ENCODE measurements at regions not wholly inside any gene's neighbourhood (a gene's known extent, or its start where the extent isn't known, plus 50 kb on each side); places are given as distances from the start of the nearest gene placed in this dataset.

DNA sequence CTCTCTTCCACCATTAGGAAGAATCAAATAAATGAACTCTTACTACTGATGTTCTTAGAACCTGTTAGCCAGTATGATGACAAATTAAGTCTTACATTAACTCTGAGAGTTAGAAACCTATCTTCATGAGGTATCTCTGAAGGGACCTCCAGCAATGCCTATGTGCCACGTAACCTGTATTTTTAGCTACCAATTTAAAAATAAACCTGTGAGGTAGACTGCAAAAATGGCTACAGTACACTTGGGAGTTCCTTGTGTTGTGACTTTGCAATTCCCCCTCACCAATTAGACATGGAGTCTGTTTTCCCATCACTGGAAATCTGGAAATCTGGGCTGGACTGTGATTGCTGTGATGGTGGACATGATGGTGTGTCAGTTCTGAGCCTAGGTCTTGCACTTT, 143.7 kb upstream of the MPHOSPH6 start:
- Histone ChIP-seq H3K27ac (ENCODE audit: extremely low read depth, low read depth, low read length) (no peak overlapping the region), H3K36me3 (ENCODE audit: control insufficient read depth, insufficient read depth, low read length) (no peaks in the 10 kb centered on the region), H3K9ac (ENCODE audit: insufficient read depth in 1 of 2, low read depth in 2 of 2, low read length in 2 of 2) (no peak overlapping the region), H3K79me2 (ENCODE audit: control insufficient read depth, insufficient read depth, low read length) (no peaks in the 10 kb centered on the region), H3K4me1 (replicated peaks in 1 of 2; ENCODE audit: control insufficient read depth in 2 of 2, insufficient read depth in 2 of 2, low read length in 2 of 2) (no peaks in the 10 kb centered on the region), H3K9me1 (ENCODE audit: control insufficient read depth, insufficient read depth, low read length) (no peaks in the 10 kb centered on the region), H3K4me3 (no peak overlapping the region), H3K27me3 (ENCODE audit: control insufficient read depth in 2 of 2, insufficient read depth in 2 of 2, low read length in 2 of 2) (no peaks in the 10 kb centered on the region), H3K9me3 (replicated peaks; ENCODE audit: control insufficient read depth, insufficient read depth, low read depth, low read length) (no peaks in the 10 kb centered on the region), H2AFZ (ENCODE audit: low read depth, low read length) (no peak overlapping the region), H3K4me2 (ENCODE audit: insufficient read depth, low read length) (no peak overlapping the region), H4K20me1 (replicated peaks; ENCODE audit: control insufficient read depth, insufficient read depth, low read length) (no peaks in the 10 kb centered on the region)
- intact Hi-C loops (cut with micrococcal nuclease) = no loop called here
- ATAC-seq (no peak), FAIRE-seq (no peak), DNase-seq (ENCODE audit: extremely low read depth in 1 of 4, low spot score in 3 of 4) (no peak)
- CTCF ChIA-PET (ENCODE audit: low intra/inter-chr PET ratio) = no interaction called here
- 0% methylated on average over 1 of the region's 1 CpG for WGBS (ENCODE audit: insufficient coverage, low coverage, missing lambda C conversion rate)
- no TSS peak for BruUV-seq (replicated peaks)
- in situ Hi-C loops (cut with MboI) = no loop called here
- POLR2A ChIA-PET = no interaction called here
- no peak for TF ChIP-seq SMARCE1 (IDR thresholded peaks at IDR 0.05)
- TF ChIP-seq, protein P1, sequence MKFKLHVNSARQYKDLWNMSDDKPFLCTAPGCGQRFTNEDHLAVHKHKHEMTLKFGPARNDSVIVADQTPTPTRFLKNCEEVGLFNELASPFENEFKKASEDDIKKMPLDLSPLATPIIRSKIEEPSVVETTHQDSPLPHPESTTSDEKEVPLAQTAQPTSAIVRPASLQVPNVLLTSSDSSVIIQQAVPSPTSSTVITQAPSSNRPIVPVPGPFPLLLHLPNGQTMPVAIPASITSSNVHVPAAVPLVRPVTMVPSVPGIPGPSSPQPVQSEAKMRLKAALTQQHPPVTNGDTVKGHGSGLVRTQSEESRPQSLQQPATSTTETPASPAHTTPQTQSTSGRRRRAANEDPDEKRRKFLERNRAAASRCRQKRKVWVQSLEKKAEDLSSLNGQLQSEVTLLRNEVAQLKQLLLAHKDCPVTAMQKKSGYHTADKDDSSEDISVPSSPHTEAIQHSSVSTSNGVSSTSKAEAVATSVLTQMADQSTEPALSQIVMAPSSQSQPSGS (CRISPR knock-in tag; IDR thresholded peaks at IDR 0.05) = no peak
- TF ChIP-seq ZNF354B (CRISPR knock-in tag; IDR thresholded peaks at IDR 0.05) = no peak
- no peak for TF ChIP-seq TEAD2 (tag; IDR thresholded peaks at IDR 0.05)
- TF ChIP-seq, protein P2, sequence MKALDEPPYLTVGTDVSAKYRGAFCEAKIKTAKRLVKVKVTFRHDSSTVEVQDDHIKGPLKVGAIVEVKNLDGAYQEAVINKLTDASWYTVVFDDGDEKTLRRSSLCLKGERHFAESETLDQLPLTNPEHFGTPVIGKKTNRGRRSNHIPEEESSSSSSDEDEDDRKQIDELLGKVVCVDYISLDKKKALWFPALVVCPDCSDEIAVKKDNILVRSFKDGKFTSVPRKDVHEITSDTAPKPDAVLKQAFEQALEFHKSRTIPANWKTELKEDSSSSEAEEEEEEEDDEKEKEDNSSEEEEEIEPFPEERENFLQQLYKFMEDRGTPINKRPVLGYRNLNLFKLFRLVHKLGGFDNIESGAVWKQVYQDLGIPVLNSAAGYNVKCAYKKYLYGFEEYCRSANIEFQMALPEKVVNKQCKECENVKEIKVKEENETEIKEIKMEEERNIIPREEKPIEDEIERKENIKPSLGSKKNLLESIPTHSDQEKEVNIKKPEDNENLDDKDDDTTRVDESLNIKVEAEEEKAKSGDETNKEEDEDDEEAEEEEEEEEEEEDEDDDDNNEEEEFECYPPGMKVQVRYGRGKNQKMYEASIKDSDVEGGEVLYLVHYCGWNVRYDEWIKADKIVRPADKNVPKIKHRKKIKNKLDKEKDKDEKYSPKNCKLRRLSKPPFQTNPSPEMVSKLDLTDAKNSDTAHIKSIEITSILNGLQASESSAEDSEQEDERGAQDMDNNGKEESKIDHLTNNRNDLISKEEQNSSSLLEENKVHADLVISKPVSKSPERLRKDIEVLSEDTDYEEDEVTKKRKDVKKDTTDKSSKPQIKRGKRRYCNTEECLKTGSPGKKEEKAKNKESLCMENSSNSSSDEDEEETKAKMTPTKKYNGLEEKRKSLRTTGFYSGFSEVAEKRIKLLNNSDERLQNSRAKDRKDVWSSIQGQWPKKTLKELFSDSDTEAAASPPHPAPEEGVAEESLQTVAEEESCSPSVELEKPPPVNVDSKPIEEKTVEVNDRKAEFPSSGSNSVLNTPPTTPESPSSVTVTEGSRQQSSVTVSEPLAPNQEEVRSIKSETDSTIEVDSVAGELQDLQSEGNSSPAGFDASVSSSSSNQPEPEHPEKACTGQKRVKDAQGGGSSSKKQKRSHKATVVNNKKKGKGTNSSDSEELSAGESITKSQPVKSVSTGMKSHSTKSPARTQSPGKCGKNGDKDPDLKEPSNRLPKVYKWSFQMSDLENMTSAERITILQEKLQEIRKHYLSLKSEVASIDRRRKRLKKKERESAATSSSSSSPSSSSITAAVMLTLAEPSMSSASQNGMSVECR (CRISPR knock-in tag; IDR thresholded peaks at IDR 0.05) = no peak
- TF ChIP-seq NFYB (IDR thresholded peaks at IDR 0.05; ENCODE audit: extremely low read depth, insufficient read length) = no peak
- TF ChIP-seq TCF7 (IDR thresholded peaks at IDR 0.05; ENCODE audit: borderline replicate concordance) = no peak
- no peak for TF ChIP-seq CBX1 (IDR thresholded peaks at IDR 0.05; ENCODE audit: low read depth)
- TF ChIP-seq, protein P3, sequence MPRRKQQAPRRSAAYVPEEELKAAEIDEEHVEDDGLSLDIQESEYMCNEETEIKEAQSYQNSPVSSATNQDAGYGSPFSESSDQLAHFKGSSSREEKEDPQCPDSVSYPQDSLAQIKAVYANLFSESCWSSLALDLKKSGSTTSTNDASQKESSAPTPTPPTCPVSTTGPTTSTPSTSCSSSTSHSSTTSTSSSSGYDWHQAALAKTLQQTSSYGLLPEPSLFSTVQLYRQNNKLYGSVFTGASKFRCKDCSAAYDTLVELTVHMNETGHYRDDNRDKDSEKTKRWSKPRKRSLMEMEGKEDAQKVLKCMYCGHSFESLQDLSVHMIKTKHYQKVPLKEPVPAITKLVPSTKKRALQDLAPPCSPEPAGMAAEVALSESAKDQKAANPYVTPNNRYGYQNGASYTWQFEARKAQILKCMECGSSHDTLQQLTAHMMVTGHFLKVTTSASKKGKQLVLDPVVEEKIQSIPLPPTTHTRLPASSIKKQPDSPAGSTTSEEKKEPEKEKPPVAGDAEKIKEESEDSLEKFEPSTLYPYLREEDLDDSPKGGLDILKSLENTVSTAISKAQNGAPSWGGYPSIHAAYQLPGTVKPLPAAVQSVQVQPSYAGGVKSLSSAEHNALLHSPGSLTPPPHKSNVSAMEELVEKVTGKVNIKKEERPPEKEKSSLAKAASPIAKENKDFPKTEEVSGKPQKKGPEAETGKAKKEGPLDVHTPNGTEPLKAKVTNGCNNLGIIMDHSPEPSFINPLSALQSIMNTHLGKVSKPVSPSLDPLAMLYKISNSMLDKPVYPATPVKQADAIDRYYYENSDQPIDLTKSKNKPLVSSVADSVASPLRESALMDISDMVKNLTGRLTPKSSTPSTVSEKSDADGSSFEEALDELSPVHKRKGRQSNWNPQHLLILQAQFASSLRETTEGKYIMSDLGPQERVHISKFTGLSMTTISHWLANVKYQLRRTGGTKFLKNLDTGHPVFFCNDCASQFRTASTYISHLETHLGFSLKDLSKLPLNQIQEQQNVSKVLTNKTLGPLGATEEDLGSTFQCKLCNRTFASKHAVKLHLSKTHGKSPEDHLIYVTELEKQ (CRISPR knock-in tag; IDR thresholded peaks at IDR 0.05) = no peak
- TF ChIP-seq, protein P4, sequence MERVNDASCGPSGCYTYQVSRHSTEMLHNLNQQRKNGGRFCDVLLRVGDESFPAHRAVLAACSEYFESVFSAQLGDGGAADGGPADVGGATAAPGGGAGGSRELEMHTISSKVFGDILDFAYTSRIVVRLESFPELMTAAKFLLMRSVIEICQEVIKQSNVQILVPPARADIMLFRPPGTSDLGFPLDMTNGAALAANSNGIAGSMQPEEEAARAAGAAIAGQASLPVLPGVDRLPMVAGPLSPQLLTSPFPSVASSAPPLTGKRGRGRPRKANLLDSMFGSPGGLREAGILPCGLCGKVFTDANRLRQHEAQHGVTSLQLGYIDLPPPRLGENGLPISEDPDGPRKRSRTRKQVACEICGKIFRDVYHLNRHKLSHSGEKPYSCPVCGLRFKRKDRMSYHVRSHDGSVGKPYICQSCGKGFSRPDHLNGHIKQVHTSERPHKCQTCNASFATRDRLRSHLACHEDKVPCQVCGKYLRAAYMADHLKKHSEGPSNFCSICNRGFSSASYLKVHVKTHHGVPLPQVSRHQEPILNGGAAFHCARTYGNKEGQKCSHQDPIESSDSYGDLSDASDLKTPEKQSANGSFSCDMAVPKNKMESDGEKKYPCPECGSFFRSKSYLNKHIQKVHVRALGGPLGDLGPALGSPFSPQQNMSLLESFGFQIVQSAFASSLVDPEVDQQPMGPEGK (CRISPR knock-in tag; IDR thresholded peaks at IDR 0.05; ENCODE audit: borderline replicate concordance) = no peak
- no peak for TF ChIP-seq SMAD2 (IDR thresholded peaks at IDR 0.05; ENCODE audit: low read depth, low read length)
- TF ChIP-seq SMARCB1 (IDR thresholded peaks at IDR 0.05; ENCODE audit: insufficient read length, low read depth) = no peak
- TF ChIP-seq ZNF695 (CRISPR knock-in tag; IDR thresholded peaks at IDR 0.05) = no peak

Measured in K562 (cell line).